Hepatocyte (in vitro differentiated cells): ENCODE measurements at regions not wholly inside any gene's neighbourhood (a gene's known extent, or its start where the extent isn't known, plus 50 kb on each side); places are given as distances from the start of the nearest gene placed in this dataset.

Experiments
- EZH2 ChIP-seq: fragments of 200-600 bp; sonication (generic); IDR thresholded peaks from 2 replicates; pipeline ENCODE4 v1.6.1; 2016; ENCODE audit warnings: antibody characterized with exemption, mild to moderate bottlenecking, borderline replicate concordance
- TF ChIP-seq, protein P1 (sequence below): fragments of 200-600 bp; sonication (generic); IDR thresholded peaks from 2 replicates; pipeline ENCODE4 v1.5.1; 2016; ENCODE audit warnings: antibody characterized with exemption, mild to moderate bottlenecking; ENCODE audit not compliant: poor library complexity

DNA sequence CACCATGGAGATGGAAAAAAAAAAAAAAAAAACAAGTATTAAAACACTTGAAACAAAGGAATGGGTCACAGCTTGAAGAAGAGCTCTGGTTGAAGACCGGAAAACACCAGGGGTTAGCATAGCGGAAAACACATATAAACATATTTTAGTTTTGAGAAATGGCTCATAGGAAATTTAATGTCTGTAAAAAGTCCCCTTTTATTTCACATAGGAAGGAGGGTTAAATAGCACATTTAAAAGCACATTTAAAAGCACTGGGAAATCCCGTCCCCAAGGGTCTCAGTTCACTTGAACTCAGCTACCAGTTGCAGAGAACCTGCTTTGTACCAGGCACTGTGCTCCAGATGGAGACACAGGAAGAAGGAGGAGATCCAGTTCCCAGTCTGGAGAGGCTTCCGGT, 65.5 kb downstream of the KCNE4 start:
- TF ChIP-seq, protein P1, sequence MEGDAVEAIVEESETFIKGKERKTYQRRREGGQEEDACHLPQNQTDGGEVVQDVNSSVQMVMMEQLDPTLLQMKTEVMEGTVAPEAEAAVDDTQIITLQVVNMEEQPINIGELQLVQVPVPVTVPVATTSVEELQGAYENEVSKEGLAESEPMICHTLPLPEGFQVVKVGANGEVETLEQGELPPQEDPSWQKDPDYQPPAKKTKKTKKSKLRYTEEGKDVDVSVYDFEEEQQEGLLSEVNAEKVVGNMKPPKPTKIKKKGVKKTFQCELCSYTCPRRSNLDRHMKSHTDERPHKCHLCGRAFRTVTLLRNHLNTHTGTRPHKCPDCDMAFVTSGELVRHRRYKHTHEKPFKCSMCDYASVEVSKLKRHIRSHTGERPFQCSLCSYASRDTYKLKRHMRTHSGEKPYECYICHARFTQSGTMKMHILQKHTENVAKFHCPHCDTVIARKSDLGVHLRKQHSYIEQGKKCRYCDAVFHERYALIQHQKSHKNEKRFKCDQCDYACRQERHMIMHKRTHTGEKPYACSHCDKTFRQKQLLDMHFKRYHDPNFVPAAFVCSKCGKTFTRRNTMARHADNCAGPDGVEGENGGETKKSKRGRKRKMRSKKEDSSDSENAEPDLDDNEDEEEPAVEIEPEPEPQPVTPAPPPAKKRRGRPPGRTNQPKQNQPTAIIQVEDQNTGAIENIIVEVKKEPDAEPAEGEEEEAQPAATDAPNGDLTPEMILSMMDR: no peak
- TF ChIP-seq EZH2: no peak
